NCI-H226 (cell line): ENCODE measurements at regions not wholly inside any gene's neighbourhood (a gene's known extent, or its start where the extent isn't known, plus 50 kb on each side); places are given as distances from the start of the nearest gene placed in this dataset.

ENCODE experiments used
- DNase-seq: peaks from one replicate; pipeline ENCODE4 v3.0.0-alpha.2; 2015

GRCh38 chr5:124841829-124842712 is 95.6 kb upstream of the ZNF608 start:
- DNase-seq: peak; percentile 13

- no peak for DNase-seq
These were observed 96.5 kb upstream of the ZNF608 start for GRCh38 chr5:124842725-124843595.

- no peak for DNase-seq
These were observed 97.1 kb upstream of the ZNF608 start for GRCh38 chr5:124843596-124843899.

- no peak for DNase-seq
These were observed 98.0 kb upstream of the ZNF608 start for GRCh38 chr5:124844371-124844920.

- no peak for DNase-seq
These were observed 101.5 kb upstream of the ZNF608 start for GRCh38 chr5:124847907-124848306.

- DNase-seq: no peak
These were observed 103.3 kb upstream of the ZNF608 start for GRCh38 chr5:124849774-124850173.

GRCh38 chr5:124856726-124857125 is 110.3 kb upstream of the ZNF608 start:
- DNase-seq: no peak

GRCh38 chr5:124858612-124859011 is 112.2 kb upstream of the ZNF608 start:
- DNase-seq: no peak

- no peak for DNase-seq
These were observed 112.6 kb upstream of the ZNF608 start for GRCh38 chr5:124859027-124859426.

- no peak for DNase-seq
These were observed 113.3 kb upstream of the ZNF608 start for GRCh38 chr5:124859556-124860290.

GRCh38 chr5:124860291-124860655 is 113.8 kb upstream of the ZNF608 start:
- DNase-seq: no peak

GRCh38 chr5:124865066-124865465 is 118.6 kb upstream of the ZNF608 start:
- no peak for DNase-seq

- no peak for DNase-seq
These were observed 119.3 kb upstream of the ZNF608 start for GRCh38 chr5:124865603-124866354.

GRCh38 chr5:124866355-124867136 is 120.1 kb upstream of the ZNF608 start:
- DNase-seq: peak; percentile 17

GRCh38 chr5:124867137-124867704 is 120.8 kb upstream of the ZNF608 start:
- DNase-seq: peak; percentile 32

- no peak for DNase-seq
These were observed 122.2 kb upstream of the ZNF608 start for GRCh38 chr5:124868676-124869075.

GRCh38 chr5:124869426-124870033 is 123.1 kb upstream of the ZNF608 start:
- DNase-seq: no peak

GRCh38 chr5:124870070-124870469 is 123.6 kb upstream of the ZNF608 start:
- no peak for DNase-seq

- DNase-seq: peak; percentile 64
These were observed 124.9 kb upstream of the ZNF608 start for GRCh38 chr5:124871303-124871702.

- DNase-seq: no peak
These were observed 125.6 kb upstream of the ZNF608 start for GRCh38 chr5:124872086-124872485.

- no peak for DNase-seq
These were observed 126.2 kb upstream of the ZNF608 start for GRCh38 chr5:124872615-124873014.
